ENCODE measurements at regions not wholly inside any gene's neighbourhood (a gene's known extent, or its start where the extent isn't known, plus 50 kb on each side); places are given as distances from the start of the nearest gene placed in this dataset.
A peak's percentile ranks its signal among the peaks of the same experiment; 100 is the strongest.

DNA sequence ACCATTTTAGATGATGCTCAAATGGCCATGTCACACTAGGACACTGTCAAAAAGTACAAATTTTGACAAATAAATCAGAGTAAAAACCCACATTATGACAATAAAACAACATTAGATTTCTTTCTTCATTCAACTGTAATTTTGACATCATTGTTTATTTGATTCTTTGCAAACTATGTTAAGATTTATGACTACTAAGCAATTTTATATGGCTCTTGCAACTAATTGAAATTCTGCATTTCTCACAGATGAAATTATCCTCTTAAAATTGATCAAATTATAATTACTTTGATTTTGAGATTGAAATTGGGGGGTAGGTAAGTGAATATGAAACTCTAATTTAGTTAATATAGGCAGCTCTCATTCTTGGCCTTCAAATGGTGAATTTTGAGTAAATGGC, 59.8 kb downstream of the ATOH1 start:
- no peak for DNase-seq (ENCODE audit: low read depth)
- TF ChIP-seq, protein P1, sequence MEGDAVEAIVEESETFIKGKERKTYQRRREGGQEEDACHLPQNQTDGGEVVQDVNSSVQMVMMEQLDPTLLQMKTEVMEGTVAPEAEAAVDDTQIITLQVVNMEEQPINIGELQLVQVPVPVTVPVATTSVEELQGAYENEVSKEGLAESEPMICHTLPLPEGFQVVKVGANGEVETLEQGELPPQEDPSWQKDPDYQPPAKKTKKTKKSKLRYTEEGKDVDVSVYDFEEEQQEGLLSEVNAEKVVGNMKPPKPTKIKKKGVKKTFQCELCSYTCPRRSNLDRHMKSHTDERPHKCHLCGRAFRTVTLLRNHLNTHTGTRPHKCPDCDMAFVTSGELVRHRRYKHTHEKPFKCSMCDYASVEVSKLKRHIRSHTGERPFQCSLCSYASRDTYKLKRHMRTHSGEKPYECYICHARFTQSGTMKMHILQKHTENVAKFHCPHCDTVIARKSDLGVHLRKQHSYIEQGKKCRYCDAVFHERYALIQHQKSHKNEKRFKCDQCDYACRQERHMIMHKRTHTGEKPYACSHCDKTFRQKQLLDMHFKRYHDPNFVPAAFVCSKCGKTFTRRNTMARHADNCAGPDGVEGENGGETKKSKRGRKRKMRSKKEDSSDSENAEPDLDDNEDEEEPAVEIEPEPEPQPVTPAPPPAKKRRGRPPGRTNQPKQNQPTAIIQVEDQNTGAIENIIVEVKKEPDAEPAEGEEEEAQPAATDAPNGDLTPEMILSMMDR (IDR thresholded peaks at IDR 0.05; ENCODE audit: insufficient read depth, low read depth, low read length, missing control alignments): no peak

GRCh38 chr4:93888768-93889167, 60.2 kb downstream of the ATOH1 start:
- no peak overlapping the region for H3K4me3 ChIP-seq (ENCODE audit: low read length)
- TF ChIP-seq, protein P1 (IDR thresholded peaks at IDR 0.05; ENCODE audit: insufficient read depth, low read depth, low read length, missing control alignments): no peak
- no peak for DNase-seq (ENCODE audit: low read depth)

More for the DNA sequence above, 59.8 kb downstream of the ATOH1 start:
- H3K4me3 ChIP-seq (ENCODE audit: low read length): no peak overlapping the region

GRCh38 chr4:93891244-93891643, 62.7 kb downstream of the ATOH1 start:
- no peak for DNase-seq (ENCODE audit: low read depth)
- TF ChIP-seq, protein P1 (IDR thresholded peaks at IDR 0.05; ENCODE audit: insufficient read depth, low read depth, low read length, missing control alignments): no peak
- no peak overlapping the region for H3K4me3 ChIP-seq (ENCODE audit: low read length)

DNA sequence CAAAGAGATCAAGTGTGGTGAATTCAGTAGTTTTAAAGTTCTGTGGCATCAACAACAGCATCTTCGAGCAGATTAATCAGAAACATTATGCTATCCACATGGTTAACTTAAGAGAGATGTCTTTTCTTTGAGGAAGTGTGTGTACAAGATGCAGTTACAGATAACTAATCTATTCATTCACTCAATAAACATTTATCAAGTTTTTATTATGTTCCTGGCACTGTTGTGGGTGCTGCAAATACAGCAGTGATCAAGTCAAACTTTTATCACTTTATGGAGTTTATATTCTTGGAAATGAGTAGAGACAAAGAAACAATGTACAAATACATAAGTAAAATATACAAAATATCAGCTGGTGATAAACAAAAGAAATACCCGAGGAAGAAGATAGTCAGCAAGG, 66.4 kb downstream of the ATOH1 start:
- TF ChIP-seq, protein P1 (IDR thresholded peaks at IDR 0.05; ENCODE audit: insufficient read depth, low read depth, low read length, missing control alignments): no peak
- no peak for DNase-seq (ENCODE audit: low read depth)
- H3K4me3 ChIP-seq (ENCODE audit: low read length): no peak overlapping the region

GRCh38 chr4:93896516-93896915, 68.0 kb downstream of the ATOH1 start:
- DNase-seq (ENCODE audit: low read depth): no peak
- H3K4me3 ChIP-seq (ENCODE audit: low read length): no peak overlapping the region
- TF ChIP-seq, protein P1 (IDR thresholded peaks at IDR 0.05; ENCODE audit: insufficient read depth, low read depth, low read length, missing control alignments): no peak

DNA sequence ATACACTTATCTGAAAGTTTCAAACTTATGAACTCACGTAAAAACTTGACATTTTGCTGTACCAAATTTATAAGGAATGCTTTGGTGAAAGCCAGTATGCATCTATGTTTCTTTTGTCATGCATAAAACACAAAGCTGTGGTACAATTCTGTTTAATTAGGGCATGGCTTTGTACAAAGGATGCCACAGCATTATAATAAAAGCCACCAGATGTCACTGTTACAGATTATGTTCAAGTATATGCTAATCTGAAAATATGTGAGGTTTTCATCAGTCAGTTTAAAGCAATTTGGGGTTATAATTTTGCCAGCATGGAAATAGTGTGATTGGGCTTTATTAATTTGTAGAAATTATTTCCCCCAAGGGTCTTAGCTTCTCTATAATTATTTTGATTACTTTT, 69.0 kb downstream of the ATOH1 start:
- no peak overlapping the region for H3K4me3 ChIP-seq (ENCODE audit: low read length)
- DNase-seq (ENCODE audit: low read depth): peak; percentile 24
- TF ChIP-seq, protein P1 (IDR thresholded peaks at IDR 0.05; ENCODE audit: insufficient read depth, low read depth, low read length, missing control alignments): peak; percentile 23

- no peak overlapping the region for H3K4me3 ChIP-seq (ENCODE audit: low read length)
- no peak for DNase-seq (ENCODE audit: low read depth)
- TF ChIP-seq, protein P1 (IDR thresholded peaks at IDR 0.05; ENCODE audit: insufficient read depth, low read depth, low read length, missing control alignments): no peak
Measured at GRCh38 chr4:93908778-93909177, 80.2 kb downstream of the ATOH1 start.
